HG02678 (cell line): ENCODE measurements at regions not wholly inside any gene's neighbourhood (a gene's known extent, or its start where the extent isn't known, plus 50 kb on each side); places are given as distances from the start of the nearest gene placed in this dataset.
"Not testable (repeated sequence)": the region's sequence is repeated elsewhere in the genome, so short reads cannot be mapped to it uniquely, and the experiment has no call there.

Experiments
- ATAC-seq: cut with Tn5 transposase; IDR thresholded peaks from one replicate; pipeline ENCODE4 v1.9.1; 2021; ENCODE audit warnings: mild to moderate bottlenecking, moderate library complexity; ENCODE audit not compliant: unreplicated experiment

DNA sequence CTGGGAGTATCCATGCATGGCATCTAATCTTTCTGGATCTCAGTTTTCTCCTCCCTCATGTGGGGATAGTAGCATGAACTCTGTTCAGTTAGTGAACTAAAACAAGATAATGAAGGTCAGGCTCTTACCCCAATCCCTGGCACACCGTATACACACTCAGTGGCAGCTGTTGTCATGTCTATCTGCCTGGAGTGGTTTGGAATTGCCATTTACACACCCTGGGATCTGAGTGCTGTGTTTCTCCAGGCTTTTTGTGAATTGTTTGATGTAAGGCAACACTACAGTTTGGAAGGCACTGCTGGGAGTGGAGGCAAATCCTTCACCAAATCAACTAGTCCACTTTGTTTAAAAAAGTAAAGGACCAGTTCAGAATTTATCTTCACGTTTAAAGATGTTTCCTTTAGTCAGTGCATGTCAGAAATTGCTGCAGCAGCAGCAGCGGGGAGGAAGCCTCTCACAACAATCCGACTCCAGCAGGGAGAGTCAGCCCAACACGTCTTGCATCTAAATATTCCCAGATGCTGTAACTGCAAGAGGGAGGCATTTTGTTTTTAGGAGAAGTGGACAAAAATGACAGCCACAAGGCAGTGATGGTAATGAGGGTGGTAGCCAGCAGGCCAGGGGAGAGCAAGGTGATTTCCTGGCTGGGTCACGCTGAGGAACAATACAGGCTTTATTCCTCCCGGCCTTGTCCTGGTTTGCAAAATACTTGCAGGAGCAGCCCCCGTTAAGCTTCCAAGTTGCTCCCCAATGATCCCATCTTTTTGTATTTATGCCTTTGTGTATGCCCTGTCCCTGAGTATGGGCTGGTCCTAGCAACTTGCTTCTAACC lies 128.5 kb upstream of the LRIG1 start:
- ATAC-seq: no peak

DNA sequence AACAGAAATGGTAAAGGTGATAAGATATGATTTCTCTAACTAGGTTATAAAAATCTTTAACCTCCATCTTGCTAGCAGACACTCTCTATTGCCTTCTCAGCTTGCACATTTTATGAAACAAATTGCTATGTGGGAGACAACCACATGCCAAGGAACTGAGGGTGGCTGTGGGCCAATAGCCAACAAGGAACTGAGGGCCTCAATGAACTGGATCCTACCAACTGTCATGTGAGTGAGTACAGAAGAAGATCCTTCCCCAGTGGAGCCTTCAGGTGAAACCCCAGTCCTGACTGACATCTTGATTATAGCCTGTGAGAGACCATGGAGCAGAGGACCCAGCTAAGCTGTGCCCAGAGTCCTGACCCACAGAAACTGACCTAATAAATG lies 129.2 kb upstream of the LRIG1 start:
- ATAC-seq: no peak

DNA sequence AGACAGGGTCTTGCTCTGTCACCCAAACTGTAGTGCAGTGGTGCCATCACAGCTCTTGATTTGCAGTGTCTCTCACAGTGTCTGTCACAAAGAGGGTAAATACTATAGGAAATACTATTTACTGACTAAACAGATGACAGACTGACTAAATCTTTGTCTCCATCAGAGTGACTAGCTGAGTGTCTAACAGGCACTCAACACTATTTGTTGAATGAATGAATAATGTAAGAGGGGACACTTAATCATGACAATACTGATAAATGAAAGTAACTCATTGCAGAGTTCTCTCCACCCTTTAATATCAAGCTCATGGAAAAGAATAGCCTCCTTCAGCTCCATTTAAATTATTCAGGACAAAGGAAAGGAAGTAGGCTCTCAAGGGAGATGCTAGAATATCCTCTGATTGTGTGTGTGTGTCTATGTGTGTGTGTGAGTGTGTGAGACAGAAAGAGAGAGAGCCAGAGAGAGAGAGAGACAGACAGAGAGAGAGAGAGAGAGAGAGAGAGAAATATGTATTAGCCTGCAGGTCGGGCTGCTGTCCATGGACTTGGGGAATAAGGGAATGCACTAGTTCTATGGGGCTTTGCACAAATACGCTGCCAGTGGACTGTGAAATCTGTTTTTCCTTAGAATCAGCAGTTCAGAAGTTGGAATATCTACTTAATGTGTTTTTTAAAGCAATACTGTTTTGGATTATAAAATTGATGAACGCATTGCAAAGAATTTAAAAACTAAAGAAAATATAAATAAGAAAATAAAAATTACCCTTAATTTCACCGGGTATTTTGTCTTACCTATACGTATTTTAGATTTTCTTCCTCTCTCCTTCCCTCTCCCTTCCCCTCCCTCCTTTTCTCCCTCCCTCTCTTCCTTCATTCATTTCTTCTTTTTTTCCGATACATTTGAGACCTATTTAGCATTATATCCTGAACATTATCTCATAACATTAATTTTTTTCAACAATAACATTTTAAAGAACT lies 132.9 kb upstream of the LRIG1 start:
- no peak for ATAC-seq

DNA sequence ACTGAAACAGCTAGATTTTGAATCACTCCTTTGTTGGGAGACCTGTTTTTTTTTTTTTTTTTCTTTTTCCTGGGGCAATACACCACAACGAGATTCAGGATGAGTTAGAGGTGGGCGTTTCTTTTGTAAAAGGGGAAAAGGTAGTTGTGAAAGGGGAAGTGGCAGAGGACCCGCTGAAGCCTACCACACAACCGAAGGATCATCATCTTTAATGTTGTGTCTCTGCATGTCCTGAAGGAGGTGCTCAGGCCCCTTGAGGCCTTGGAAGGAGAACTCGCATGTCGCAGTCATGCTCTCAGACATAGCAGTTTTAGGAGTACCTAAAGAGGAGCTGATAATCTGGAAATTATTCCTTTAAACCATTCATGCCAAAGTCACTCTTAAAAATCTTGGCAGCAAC lies 137.9 kb upstream of the LRIG1 start:
- ATAC-seq: no peak

DNA sequence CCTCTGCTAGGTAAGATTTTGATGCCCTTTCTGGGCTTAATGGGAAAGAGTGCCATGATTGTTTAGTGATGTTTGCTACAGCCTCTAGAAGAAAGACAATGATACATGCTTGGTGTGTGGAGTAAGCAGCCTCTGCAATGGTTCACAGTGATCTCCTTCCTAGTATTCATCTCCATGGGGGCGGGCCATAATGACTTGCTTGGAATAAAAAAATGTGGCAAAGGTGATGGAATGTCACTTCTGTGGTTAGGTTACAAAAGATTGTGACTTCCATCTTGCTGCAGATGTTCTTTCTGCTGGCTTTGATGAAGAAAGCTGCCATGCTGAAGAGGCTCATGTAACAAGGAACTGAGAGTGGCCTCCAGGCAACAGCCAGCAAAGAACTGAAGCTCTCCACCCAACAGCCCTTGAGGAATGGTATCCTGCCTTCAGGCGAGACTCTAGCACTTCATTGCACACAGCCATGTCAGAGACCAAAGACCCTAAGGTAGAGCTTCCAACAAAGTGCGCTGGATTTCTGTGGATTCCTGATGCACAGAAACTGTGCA lies 139.1 kb upstream of the LRIG1 start:
- no peak for ATAC-seq

DNA sequence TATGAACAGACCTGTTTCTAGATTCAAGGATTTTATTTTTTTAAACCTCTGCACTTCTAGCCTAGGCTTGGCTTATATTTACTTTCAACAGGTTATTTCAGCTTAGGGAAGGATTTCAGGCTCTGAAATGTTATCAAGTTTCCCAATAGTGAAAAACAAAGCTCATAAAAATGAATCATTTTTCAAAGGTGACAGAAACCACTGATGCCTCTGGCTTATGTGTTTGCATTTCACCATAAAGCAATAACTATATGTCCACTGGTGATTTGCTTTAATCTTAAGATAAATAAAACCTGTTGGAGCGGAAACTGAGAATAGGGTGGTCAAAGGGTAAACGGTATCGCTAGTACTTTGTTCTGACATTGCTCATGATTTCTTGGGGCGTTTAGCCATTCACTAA lies 141.2 kb upstream of the LRIG1 start:
- no peak for ATAC-seq

DNA sequence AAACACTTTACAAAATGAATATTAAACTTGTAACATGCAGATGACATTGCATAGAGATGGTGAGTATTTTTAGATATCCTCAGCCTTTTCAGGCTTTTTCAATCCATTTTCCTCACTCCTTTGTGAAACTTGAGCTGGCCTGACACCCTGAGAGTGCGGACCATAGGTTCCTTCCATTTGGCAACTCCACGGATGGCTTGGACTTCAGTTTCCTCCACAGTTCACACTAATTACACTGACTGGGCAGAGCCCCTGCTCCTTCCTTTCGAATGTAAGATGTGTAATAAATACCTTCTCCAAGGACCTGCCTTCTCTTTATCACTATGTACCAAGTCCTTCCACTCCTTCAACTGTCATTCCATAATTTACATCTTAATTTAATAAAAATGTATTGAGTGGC lies 141.7 kb upstream of the LRIG1 start:
- no peak for ATAC-seq

DNA sequence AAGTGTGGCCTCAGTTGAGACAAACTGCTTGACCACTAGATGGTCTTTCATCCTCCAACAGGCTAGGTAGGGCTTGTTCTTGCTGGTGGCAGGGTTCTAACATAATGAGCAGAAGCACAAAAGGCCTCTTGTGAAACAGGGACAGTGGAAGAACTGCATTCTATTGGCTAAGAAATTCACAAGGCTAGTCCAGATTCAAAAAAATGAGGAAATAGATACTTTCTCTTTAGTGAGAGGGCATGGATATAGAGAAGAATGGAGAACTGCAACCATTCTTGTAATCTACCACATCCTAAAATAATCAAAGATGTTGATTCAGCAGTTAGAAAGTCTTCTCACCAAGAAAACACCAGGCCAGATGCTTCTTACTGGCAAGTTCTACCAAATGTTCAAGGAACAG lies 143.7 kb upstream of the LRIG1 start:
- ATAC-seq: no peak

DNA sequence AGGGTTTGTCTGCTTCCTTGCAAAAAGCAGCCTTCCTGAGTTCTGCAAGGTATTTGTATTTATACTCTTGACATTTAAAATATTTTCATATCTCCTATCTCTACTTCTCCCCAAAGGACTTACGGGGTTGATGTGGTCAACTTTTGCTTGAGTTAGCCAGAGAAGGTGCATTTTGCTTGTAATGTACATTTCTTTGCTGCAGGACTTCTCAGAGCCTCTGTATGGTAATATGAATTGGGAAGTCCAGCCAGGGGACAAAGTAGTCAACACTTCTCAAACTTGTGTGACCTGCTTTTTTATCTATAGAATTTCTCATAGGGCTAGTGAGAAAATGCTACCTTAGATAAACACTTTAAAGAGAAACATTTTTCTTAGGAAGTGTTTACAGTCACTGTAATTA lies 148.2 kb upstream of the LRIG1 start:
- ATAC-seq: no peak

DNA sequence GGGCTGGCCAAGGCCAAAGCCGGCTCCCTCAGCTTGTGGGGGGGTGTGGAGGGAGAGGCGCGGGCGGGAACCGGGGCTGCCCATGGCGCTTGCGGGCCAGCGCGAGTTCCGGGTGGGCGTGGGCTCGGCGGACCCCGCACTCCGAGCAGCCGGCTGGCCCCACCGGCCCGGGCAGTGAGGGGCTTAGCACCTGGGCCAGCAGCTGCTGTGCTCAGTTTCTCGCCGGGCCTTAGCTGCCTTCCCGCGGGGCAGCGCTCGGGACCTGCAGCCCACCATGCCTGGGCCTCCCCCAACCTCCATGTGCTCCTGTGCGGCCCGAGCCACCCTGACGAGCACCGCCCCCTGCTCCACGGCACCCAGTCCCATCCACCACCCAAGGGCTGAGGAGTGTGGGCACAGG lies 150.7 kb upstream of the LRIG1 start:
- ATAC-seq: not testable (repeated sequence)

DNA sequence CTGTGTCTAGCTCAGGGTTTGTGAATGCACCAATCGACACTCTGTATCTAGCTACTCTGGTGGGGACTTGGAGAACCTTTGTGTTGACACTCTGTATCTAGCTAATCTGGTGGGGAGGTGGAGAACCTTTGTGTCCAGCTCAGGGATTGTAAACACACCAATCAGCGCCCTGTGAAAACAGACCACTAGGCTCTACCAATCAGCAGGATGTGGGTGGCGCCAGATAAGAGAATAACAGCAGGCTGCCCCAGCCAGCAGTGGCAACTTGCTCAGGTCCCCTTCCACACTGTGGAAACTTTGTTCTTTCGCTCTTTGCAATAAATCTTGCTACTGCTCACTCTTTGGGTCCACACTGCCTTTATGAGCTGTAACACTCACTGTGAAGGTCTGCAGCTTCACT lies 151.3 kb upstream of the LRIG1 start:
- ATAC-seq: not testable (repeated sequence)

DNA sequence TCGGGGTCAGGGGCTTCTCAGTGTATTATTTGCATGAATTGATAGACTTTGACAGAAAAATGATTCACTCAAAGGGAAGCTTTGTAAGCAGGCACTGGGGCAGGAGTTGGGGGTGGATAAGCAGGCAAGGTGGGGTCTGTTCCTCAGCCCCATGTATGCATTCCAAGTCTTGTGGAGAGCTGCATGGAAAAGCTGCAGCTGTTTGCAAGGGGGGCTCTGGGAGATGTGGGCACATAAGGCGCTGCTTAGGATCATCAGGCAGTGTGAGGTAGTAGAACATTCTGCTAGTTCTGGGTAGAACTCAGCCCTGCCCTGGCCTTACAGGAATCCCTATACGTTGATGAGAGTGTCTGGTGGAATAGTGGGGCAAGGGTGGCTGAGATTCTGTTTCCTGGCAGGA lies 154.2 kb upstream of the LRIG1 start:
- ATAC-seq: no peak

DNA sequence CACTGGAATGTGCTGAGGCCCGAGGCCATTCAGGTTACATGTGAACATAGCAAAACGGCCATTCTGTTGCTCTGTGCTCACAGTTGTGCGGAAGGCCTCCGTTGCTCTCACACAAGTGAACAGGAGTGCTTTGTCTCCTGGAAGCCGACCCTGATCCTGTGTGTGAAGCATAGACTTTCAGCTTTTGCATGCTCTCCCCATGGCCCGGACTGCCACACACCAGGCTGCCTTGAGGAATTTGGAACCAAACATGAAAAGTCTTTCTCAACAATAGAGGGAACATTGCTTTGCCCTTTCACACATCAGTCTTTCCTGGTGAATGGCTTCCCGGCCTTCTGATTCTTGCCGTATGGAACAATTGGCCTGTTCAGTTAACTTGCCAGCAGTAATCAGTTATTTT lies 154.8 kb upstream of the LRIG1 start:
- no peak for ATAC-seq

DNA sequence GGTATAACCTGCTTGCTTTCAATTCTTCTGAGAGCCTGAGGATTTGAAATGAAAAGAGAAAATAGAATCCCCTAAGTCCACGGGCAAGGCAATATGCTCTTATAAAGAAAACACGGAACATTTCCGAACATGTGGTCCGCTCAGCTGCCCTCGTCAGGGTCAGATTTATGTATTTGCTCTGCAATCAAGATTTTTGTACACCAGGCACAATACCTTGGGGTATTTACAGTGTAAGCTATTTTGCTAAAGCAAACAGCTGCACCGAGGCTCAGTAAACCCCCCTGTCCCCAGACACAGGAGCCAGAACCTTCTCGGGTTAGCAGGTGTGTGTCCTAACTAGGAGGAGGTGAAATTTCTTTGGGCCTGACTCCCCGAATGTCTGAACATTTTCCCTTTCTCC lies 155.8 kb upstream of the LRIG1 start:
- no peak for ATAC-seq

DNA sequence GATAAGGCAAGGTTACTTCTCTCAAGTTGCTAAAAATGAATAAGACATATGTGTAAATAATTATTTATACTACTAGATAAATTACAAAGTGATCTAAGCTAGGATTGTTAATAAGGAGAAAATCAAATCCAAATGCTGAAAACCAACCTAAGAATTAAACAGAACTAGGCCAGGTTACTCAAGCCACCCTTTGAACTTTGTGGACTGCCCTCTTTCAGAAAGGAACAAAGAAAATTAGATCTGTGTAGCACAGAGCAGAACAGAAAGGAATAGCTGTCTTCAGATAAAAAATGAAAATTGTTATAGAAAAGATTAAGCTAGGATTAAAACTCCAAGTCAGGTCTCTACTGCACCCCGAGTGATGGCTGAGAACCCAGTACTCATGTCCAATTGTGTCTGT lies 158.2 kb upstream of the LRIG1 start:
- no peak for ATAC-seq

DNA sequence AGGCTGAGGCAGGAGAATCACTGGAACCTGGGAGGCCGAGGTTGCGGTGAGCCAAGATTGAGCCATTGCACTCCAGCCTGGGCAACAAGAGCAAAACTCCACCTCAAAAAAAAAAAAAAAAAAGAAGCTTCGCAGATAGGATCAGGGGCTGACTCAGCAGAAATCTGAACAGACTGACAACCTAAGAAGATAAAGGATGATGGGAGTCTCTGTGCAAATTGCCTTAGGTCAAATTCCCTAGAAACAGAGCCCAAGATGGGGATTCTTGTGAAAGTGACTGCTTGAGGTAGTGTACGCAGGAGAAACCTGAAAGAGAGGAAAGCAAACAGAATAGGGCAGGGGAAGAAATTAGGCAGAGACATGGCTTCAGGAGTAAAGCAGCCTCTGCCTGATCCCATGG lies 160.8 kb upstream of the LRIG1 start:
- no peak for ATAC-seq

DNA sequence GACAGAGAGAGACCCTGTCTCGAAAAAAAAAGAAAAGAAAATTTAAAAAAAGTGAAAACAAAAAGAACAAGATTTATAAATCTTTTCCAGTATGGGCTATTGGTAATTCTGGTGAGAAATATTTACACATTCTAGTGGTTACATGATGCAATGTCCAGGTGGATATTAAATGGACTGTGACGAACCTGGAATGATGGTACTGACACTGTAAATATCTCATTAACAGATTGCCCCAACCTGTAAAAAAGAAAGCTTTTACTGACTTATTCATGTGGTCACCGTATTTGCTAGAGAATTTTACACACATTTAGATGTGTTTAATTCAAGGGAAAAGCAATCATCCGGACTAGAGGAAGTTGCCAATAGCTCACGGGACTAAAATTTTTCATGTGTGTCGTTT lies 162.1 kb upstream of the LRIG1 start:
- no peak for ATAC-seq

DNA sequence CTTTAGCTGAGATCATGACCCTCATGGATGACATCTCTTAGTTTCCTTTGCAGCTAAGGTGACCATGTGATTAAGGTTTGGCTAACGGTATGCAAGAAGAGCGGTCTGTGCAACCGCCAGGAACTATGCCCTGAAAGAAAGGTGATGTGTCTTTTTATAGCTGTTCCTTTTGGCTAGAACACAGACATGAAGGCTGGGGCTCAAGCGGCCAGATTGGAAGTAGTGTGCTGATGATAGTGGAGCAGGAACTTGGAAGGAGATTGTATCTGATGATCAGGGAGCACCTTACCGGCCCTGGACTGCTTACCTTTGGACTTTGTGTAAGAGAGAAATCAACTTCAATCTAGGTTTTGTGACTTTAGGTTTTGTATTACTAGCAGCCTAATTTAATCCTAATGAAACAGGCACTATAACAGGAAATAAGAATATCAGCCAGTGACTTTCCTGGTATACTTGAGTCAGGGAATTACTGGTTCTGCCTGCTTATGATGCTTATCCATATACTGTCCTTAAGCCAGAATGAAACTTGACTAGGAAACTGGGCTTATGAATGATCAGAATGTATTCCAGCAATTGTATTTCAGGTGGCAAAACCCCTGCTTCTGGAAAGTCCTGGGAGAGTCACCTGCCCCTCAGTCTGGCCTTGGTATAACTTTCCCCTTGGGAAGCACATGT lies 164.3 kb upstream of the LRIG1 start:
- no peak for ATAC-seq

DNA sequence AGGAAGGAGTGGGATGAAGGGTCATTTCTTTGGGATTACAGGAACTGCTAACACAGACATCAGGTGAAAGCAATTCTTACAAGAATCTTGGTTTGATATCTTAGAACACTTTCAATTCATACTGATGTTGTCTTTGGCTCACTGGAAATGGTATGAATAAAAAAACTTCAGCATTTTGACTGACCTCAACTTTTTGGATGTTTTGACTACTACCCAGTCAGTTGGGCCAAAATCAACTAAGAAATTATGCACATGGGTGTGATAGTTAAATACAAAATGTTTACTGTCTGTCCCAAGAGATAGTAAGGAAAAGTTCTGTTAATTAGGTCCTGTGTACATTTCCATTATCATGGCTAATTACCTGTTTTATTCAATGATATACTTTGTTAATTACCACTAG lies 165.5 kb upstream of the LRIG1 start:
- no peak for ATAC-seq

DNA sequence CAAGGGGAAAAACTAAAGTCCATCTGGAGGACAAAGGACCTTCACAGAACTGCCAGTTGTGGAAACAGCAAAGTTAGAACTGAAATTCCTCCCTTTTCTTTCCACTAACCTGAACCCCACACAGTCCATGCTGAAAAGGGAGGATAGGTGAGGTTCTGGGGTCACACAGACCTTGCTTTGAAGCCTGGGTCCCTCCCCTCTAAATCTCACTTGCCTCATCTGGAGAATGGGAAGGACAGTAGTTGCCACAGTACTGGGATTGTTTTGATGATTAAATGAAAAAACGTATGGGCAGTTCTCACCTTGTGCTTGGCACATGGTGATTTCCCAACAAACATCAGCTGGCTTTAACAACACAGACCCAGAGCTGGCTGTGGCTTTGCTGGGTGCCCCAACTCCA lies 166.4 kb upstream of the LRIG1 start:
- no peak for ATAC-seq

DNA sequence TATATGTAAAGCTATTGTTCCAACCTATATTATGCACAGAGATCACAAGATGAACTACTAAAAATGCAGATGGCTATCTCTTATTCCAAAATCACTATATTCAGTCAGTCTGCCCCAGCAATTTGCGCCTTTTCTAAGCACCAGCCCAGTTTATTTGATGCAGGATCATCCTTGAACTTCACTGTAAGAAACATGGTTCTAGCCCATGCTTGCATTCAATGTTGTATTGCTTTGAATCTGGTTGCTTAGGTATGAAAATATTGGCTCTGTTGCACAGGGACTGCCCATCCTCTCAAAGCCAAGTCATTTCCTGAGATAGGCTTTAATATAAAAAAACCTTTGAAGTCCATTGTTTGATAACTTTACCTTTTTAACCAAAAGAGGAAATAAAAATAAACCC lies 170.5 kb upstream of the LRIG1 start:
- no peak for ATAC-seq
